A673 (cell line): ENCODE measurements at regions not wholly inside any gene's neighbourhood (a gene's known extent, or its start where the extent isn't known, plus 50 kb on each side); places are given as distances from the start of the nearest gene placed in this dataset.

ENCODE experiments used
- BruUV-seq: library from RNA; stranded (reverse); fragments of 400-500 nt; replicated peaks from 2 replicates; lab custom pipeline; 2021; lab: Mats Ljungman, UMichigan
- CTCF ChIA-PET: fragments of 300-600 bp; sonication (Branson Sonifier 250); formaldehyde crosslinking; loops from one replicate; lab custom pipeline; 2022; ENCODE audit warnings: antibody characterized with exemption; lab: Charles Lee
- POLR2A ChIA-PET: fragments of 300-600 bp; sonication (Branson Sonifier 250); formaldehyde crosslinking; loops from one replicate; lab custom pipeline; 2022; ENCODE audit warnings: antibody characterized with exemption; ENCODE audit not compliant: low non-redundant PET; lab: Charles Lee
- DNase-seq: peaks from one replicate; pipeline ENCODE4 v3.0.0-alpha.2; 2015; ENCODE audit warnings: low spot score
- H3K27ac ChIP-seq: fragments of 200-600 bp; sonication (generic); 2 replicates; pipeline ENCODE4 v1.5.1; 2016; ENCODE audit warnings: mixed run types, low read depth, mild to moderate bottlenecking, mixed read lengths, antibody characterized with exemption, low read length; ENCODE audit not compliant: poor library complexity, severe bottlenecking
- H3K27me3 ChIP-seq: fragments of 200-600 bp; sonication (generic); replicated peaks from 2 replicates; pipeline ENCODE4 v1.6.1; 2017; ENCODE audit warnings: mixed run types, low read depth, mild to moderate bottlenecking, mixed read lengths, antibody characterized with exemption, low read length; ENCODE audit not compliant: insufficient read depth, poor library complexity
- H3K36me3 ChIP-seq: fragments of 200-600 bp; sonication (generic); 2 replicates; pipeline ENCODE4 v1.6.1; 2016; ENCODE audit warnings: mixed run types, mild to moderate bottlenecking, mixed read lengths, antibody characterized with exemption, low read length; ENCODE audit not compliant: insufficient read depth, poor library complexity, severe bottlenecking
- H3K4me1 ChIP-seq: fragments of 200-600 bp; sonication (generic); 2 replicates; pipeline ENCODE4 v1.6.1; 2017; ENCODE audit warnings: mixed run types, mild to moderate bottlenecking, mixed read lengths, antibody characterized with exemption, low read length; ENCODE audit not compliant: insufficient read depth, poor library complexity, severe bottlenecking
- H3K4me3 ChIP-seq: fragments of 200-600 bp; sonication (generic); 2 replicates; pipeline ENCODE4 v1.5.1; 2016; ENCODE audit warnings: low read depth, mixed run types, mild to moderate bottlenecking, mixed read lengths, low read length; ENCODE audit not compliant: poor library complexity, severe bottlenecking
- H3K9me3 ChIP-seq: fragments of 200-600 bp; sonication (generic); 2 replicates; pipeline ENCODE4 v1.6.1; 2016; ENCODE audit warnings: mixed run types, low read depth, mild to moderate bottlenecking, mixed read lengths, antibody characterized with exemption, low read length; ENCODE audit not compliant: poor library complexity, severe bottlenecking
- EZH2 ChIP-seq: fragments of 200-600 bp; sonication (generic); IDR thresholded peaks from 2 replicates; pipeline ENCODE4 v1.6.1; 2017; ENCODE audit warnings: borderline replicate concordance, low read depth, mild to moderate bottlenecking, mixed read lengths, antibody characterized with exemption, low read length; ENCODE audit not compliant: poor library complexity, severe bottlenecking
- intact Hi-C: fragments of 100-400 bp; cut with micrococcal nuclease; formaldehyde crosslinking; loops from one replicate; pipeline ENCODE4 v1.10.0; 2022; ENCODE audit not compliant: unreplicated experiment
- TF ChIP-seq, protein P1 (sequence below): fragments of 300-800, 200-600 bp; sonication (generic); conservative IDR thresholded peaks from 2 replicates; pipeline ENCODE4 v1.5.1; 2017; ENCODE audit warnings: low read depth, mild to moderate bottlenecking, antibody characterized with exemption, low read length, moderate library complexity, mixed read lengths

DNA sequence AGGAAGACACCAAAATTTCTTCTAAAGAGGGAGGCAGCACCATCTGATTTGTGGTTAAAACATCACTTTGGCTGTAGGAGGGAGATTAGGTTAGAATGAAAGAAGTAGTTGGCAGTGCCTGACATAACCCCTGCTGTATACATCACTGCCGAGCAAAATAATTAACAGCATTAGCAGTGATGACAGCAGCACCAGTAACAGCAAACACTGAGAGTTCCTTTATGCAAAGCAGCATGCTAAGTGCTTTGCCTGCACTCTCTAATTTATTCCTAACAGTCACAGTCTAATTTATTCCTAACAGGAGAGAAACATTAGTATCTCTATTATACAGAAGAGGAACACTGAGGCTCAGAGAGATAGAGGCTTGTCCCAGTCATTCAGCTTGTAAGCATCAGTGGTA, 1469.7 kb downstream of the AACS start:
- intact Hi-C loops = no loop called here
- BruUV-seq = no TSS peak
- no peaks in the 10 kb centered on the region for H3K9me3 ChIP-seq
- no peak overlapping the region for H3K4me3 ChIP-seq
- ChIA-PET CTCF (no interaction called here), POLR2A (interaction anchor here (0.7 kb wide), 1 partner anchor 45 kb away, joined by 3 read pairs; no protein-coding TSS in a partner anchor)
- TF ChIP-seq EZH2 = no peak
- TF ChIP-seq, protein P1, sequence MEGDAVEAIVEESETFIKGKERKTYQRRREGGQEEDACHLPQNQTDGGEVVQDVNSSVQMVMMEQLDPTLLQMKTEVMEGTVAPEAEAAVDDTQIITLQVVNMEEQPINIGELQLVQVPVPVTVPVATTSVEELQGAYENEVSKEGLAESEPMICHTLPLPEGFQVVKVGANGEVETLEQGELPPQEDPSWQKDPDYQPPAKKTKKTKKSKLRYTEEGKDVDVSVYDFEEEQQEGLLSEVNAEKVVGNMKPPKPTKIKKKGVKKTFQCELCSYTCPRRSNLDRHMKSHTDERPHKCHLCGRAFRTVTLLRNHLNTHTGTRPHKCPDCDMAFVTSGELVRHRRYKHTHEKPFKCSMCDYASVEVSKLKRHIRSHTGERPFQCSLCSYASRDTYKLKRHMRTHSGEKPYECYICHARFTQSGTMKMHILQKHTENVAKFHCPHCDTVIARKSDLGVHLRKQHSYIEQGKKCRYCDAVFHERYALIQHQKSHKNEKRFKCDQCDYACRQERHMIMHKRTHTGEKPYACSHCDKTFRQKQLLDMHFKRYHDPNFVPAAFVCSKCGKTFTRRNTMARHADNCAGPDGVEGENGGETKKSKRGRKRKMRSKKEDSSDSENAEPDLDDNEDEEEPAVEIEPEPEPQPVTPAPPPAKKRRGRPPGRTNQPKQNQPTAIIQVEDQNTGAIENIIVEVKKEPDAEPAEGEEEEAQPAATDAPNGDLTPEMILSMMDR = no peak
- DNase-seq = peak; percentile 14
- no peaks in the 10 kb centered on the region for H3K27me3 ChIP-seq
- no peak overlapping the region for H3K27ac ChIP-seq
- peaks cover 19% of the 10 kb centered on the region for H3K4me1 ChIP-seq
- H3K36me3 ChIP-seq = no peaks in the 10 kb centered on the region

DNA sequence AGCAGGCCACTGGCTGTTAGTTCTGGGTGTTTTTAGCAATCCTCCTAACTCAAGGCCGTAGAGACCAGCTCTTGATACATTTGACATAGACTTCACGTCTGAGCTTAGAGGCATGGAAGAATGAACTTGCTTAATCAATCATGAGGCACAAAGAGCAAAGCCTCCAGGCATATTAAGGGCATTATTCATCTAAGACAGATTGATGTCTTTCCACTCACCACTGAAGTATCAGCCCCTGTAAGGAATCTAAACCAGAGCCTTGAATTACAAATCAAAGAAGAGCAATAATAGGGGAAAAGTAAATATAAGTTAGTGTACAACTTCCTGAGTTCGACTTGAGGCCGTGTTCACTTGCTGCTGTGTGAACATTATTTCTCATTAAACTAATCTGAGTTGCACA, 1470.7 kb downstream of the AACS start:
- no TSS peak for BruUV-seq
- ChIA-PET POLR2A (no interaction called here), CTCF (no interaction called here)
- Histone ChIP-seq H3K9me3 (no peaks in the 10 kb centered on the region), H3K36me3 (no peaks in the 10 kb centered on the region), H3K27ac (no peak overlapping the region), H3K4me1 (peaks cover 19% of the 10 kb centered on the region), H3K4me3 (no peak overlapping the region), H3K27me3 (no peaks in the 10 kb centered on the region)
- TF ChIP-seq EZH2 = no peak
- TF ChIP-seq, protein P1 = no peak
- peak; percentile 67 for DNase-seq
- intact Hi-C loops = no loop called here

DNA sequence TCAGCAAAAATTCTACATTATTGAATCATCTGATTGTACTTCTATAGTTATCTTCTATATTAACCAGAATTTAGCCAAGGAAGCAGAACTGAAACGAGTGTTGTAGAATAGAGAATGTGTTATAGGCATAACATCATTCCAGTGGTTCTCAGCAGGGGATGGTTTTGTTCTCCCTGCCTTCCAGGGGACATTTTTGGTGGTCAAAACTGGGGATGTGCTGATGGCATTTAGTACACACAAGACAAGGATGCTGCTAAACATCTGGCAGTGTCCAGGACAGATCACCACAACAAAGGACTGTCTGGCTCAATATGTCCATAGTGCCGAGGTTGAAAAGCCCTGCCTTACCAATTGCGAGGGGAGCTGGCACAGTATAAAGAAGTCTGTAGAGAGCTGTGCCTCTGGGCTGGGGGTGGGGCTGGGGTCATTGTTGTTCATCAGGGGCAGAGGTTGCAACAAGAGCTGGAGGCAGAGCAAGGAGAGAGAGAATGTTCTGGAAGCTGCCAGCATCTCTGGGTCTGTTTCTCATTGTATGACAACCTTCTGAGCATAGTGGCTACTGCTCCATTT, 1472.8 kb downstream of the AACS start:
- BruUV-seq = no TSS peak
- Histone ChIP-seq H3K9me3 (no peaks in the 10 kb centered on the region), H3K27ac (no peak overlapping the region), H3K4me1 (peaks cover 19% of the 10 kb centered on the region), H3K36me3 (no peaks in the 10 kb centered on the region), H3K4me3 (no peak overlapping the region), H3K27me3 (no peaks in the 10 kb centered on the region)
- CTCF ChIA-PET = no interaction called here
- intact Hi-C loops = no loop called here
- TF ChIP-seq, protein P1 = no peak
- TF ChIP-seq EZH2 = no peak
- no peak for DNase-seq
- POLR2A ChIA-PET = no interaction called here
